ENCODE measurements at regions not wholly inside any gene's neighbourhood (a gene's known extent, or its start where the extent isn't known, plus 50 kb on each side); places are given as distances from the start of the nearest gene placed in this dataset.

- ChIA-PET POLR2A (ENCODE audit: partially characterized antibody) (no interaction called here), CTCF (ENCODE audit: partially characterized antibody) (no interaction called here)
- H3K36me3 Mint-ChIP-seq, result no peaks in the 10 kb centered on the region
- Histone ChIP-seq H3K4me1 (ENCODE audit: insufficient read depth, low read length) (no peaks in the 10 kb centered on the region), H3K9me3 (ENCODE audit: control insufficient read depth in 1 of 2, low read length in 2 of 2) (no peaks in the 10 kb centered on the region), H3K27ac (ENCODE audit: low read depth, low read length) (no peak overlapping the region), H3K27me3 (ENCODE audit: insufficient read depth, low read length) (no peaks in the 10 kb centered on the region), H3K36me3 (ENCODE audit: insufficient read depth, low read length) (no peaks in the 10 kb centered on the region), H3K4me3 (ENCODE audit: low read length in 2 of 2) (no peak overlapping the region)
- H3K27ac Mint-ChIP-seq, result no peak overlapping the region
- H3K9me3 Mint-ChIP-seq, result peaks cover 6 to 27% (median 20%) of the 10 kb centered on the region in 8 donors
- no peak for DNase-seq
- intact Hi-C loops (cut with micrococcal nuclease), result no loop called here
- H3K4me1 Mint-ChIP-seq, result no peaks in the 10 kb centered on the region
- H3K4me3 Mint-ChIP-seq, result no peak overlapping the region
- no peaks in the 10 kb centered on the region for H3K27me3 Mint-ChIP-seq
Measured at GRCh38 chr21:28196981-28197380, 795.7 kb downstream of the LTN1 start.

GRCh38 chr21:28193189-28193588 lies 799.5 kb downstream of the LTN1 start:
- Mint-ChIP-seq H3K9me3 (peaks cover 6 to 27% (median 20%) of the 10 kb centered on the region in 8 donors), H3K36me3 (no peaks in the 10 kb centered on the region), H3K4me1 (no peaks in the 10 kb centered on the region), H3K4me3 (no peak overlapping the region), H3K27me3 (no peaks in the 10 kb centered on the region), H3K27ac (no peak overlapping the region)
- POLR2A ChIA-PET (ENCODE audit: partially characterized antibody), result no interaction called here
- Histone ChIP-seq H3K27me3 (ENCODE audit: insufficient read depth, low read length) (no peaks in the 10 kb centered on the region), H3K27ac (ENCODE audit: low read depth, low read length) (no peak overlapping the region), H3K4me1 (ENCODE audit: insufficient read depth, low read length) (no peaks in the 10 kb centered on the region), H3K9me3 (ENCODE audit: control insufficient read depth in 1 of 2, low read length in 2 of 2) (no peaks in the 10 kb centered on the region), H3K36me3 (ENCODE audit: insufficient read depth, low read length) (no peaks in the 10 kb centered on the region), H3K4me3 (ENCODE audit: low read length in 2 of 2) (no peak overlapping the region)
- no peak for DNase-seq
- intact Hi-C loops (cut with micrococcal nuclease), result no loop called here
- CTCF ChIA-PET (ENCODE audit: partially characterized antibody), result no interaction called here

GRCh38 chr21:28186604-28187003 lies 806.1 kb downstream of the LTN1 start:
- no peaks in the 10 kb centered on the region for H3K36me3 ChIP-seq (ENCODE audit: insufficient read depth, low read length)
- POLR2A ChIA-PET (ENCODE audit: partially characterized antibody), result no interaction called here
- CTCF ChIA-PET (ENCODE audit: partially characterized antibody), result no interaction called here
- H3K27me3 ChIP-seq (ENCODE audit: insufficient read depth, low read length), result no peaks in the 10 kb centered on the region
- H3K4me1 ChIP-seq (ENCODE audit: insufficient read depth, low read length), result no peaks in the 10 kb centered on the region
- Mint-ChIP-seq H3K9me3 (peaks cover 0 to 10% (median 3%) of the 10 kb centered on the region in 8 donors), H3K4me3 (no peak overlapping the region), H3K36me3 (no peaks in the 10 kb centered on the region), H3K4me1 (no peaks in the 10 kb centered on the region), H3K27me3 (no peaks in the 10 kb centered on the region), H3K27ac (peak overlapping the region in 1 of 7 donors; percentile 68)
- intact Hi-C loops (cut with micrococcal nuclease), result no loop called here
- no peak overlapping the region for H3K27ac ChIP-seq (ENCODE audit: low read depth, low read length)
- H3K9me3 ChIP-seq (ENCODE audit: control insufficient read depth in 1 of 2, low read length in 2 of 2), result no peaks in the 10 kb centered on the region
- H3K4me3 ChIP-seq (ENCODE audit: low read length in 2 of 2), result no peak overlapping the region
- DNase-seq, result no peak

- no peaks in the 10 kb centered on the region for H3K27me3 ChIP-seq (ENCODE audit: insufficient read depth, low read length)
- no peaks in the 10 kb centered on the region for H3K27me3 Mint-ChIP-seq
- H3K36me3 ChIP-seq (ENCODE audit: insufficient read depth, low read length), result no peaks in the 10 kb centered on the region
- no peaks in the 10 kb centered on the region for H3K4me1 Mint-ChIP-seq
- no peak overlapping the region for H3K27ac ChIP-seq (ENCODE audit: low read depth, low read length)
- H3K9me3 ChIP-seq (ENCODE audit: control insufficient read depth in 1 of 2, low read length in 2 of 2), result no peaks in the 10 kb centered on the region
- no peak overlapping the region for H3K27ac Mint-ChIP-seq
- no peaks in the 10 kb centered on the region for H3K4me1 ChIP-seq (ENCODE audit: insufficient read depth, low read length)
- DNase-seq, result no peak
- no peak overlapping the region for H3K4me3 ChIP-seq (ENCODE audit: low read length in 2 of 2)
- H3K9me3 Mint-ChIP-seq, result peaks cover 0 to 9% (median under 1%) of the 10 kb centered on the region in 8 donors
- intact Hi-C loops (cut with micrococcal nuclease), result no loop called here
- H3K4me3 Mint-ChIP-seq, result peak overlapping the region in 1 of 8 donors; percentile 50
- H3K36me3 Mint-ChIP-seq, result no peaks in the 10 kb centered on the region
- ChIA-PET CTCF (ENCODE audit: partially characterized antibody) (no interaction called here), POLR2A (ENCODE audit: partially characterized antibody) (no interaction called here)
Measured at GRCh38 chr21:28181730-28182129, 810.9 kb downstream of the LTN1 start.

- intact Hi-C loops (cut with micrococcal nuclease), result no loop called here
- Histone ChIP-seq H3K27ac (ENCODE audit: low read depth, low read length) (no peak overlapping the region), H3K4me1 (ENCODE audit: insufficient read depth, low read length) (no peaks in the 10 kb centered on the region), H3K27me3 (ENCODE audit: insufficient read depth, low read length) (no peaks in the 10 kb centered on the region), H3K36me3 (ENCODE audit: insufficient read depth, low read length) (no peaks in the 10 kb centered on the region), H3K4me3 (ENCODE audit: low read length in 2 of 2) (no peak overlapping the region), H3K9me3 (ENCODE audit: control insufficient read depth in 1 of 2, low read length in 2 of 2) (no peaks in the 10 kb centered on the region)
- H3K36me3 Mint-ChIP-seq, result no peaks in the 10 kb centered on the region
- H3K9me3 Mint-ChIP-seq, result peaks cover 0 to 11% (median 2%) of the 10 kb centered on the region in 8 donors
- ChIA-PET POLR2A (ENCODE audit: partially characterized antibody) (no interaction called here), CTCF (ENCODE audit: partially characterized antibody) (no interaction called here)
- no peaks in the 10 kb centered on the region for H3K27me3 Mint-ChIP-seq
- no peak for DNase-seq
- H3K4me1 Mint-ChIP-seq, result no peaks in the 10 kb centered on the region
- H3K27ac Mint-ChIP-seq, result no peak overlapping the region
- no peak overlapping the region for H3K4me3 Mint-ChIP-seq
Measured at GRCh38 chr21:28179136-28179535, 813.5 kb downstream of the LTN1 start.

- ChIA-PET POLR2A (ENCODE audit: partially characterized antibody) (no interaction called here), CTCF (ENCODE audit: partially characterized antibody) (no interaction called here)
- Mint-ChIP-seq H3K27me3 (no peaks in the 10 kb centered on the region), H3K27ac (no peak overlapping the region), H3K4me3 (no peak overlapping the region), H3K36me3 (no peaks in the 10 kb centered on the region), H3K4me1 (no peaks in the 10 kb centered on the region), H3K9me3 (peaks cover 0 to 11% (median 2%) of the 10 kb centered on the region in 8 donors)
- no peaks in the 10 kb centered on the region for H3K4me1 ChIP-seq (ENCODE audit: insufficient read depth, low read length)
- no peak overlapping the region for H3K27ac ChIP-seq (ENCODE audit: low read depth, low read length)
- H3K4me3 ChIP-seq (ENCODE audit: low read length in 2 of 2), result no peak overlapping the region
- H3K36me3 ChIP-seq (ENCODE audit: insufficient read depth, low read length), result no peaks in the 10 kb centered on the region
- DNase-seq, result no peak
- no peaks in the 10 kb centered on the region for H3K9me3 ChIP-seq (ENCODE audit: control insufficient read depth in 1 of 2, low read length in 2 of 2)
- intact Hi-C loops (cut with micrococcal nuclease), result no loop called here
- H3K27me3 ChIP-seq (ENCODE audit: insufficient read depth, low read length), result no peaks in the 10 kb centered on the region
Measured at GRCh38 chr21:28177124-28177523, 815.6 kb downstream of the LTN1 start.

- Histone ChIP-seq H3K27ac (ENCODE audit: low read depth, low read length) (no peak overlapping the region), H3K36me3 (ENCODE audit: insufficient read depth, low read length) (no peaks in the 10 kb centered on the region), H3K27me3 (ENCODE audit: insufficient read depth, low read length) (no peaks in the 10 kb centered on the region), H3K9me3 (ENCODE audit: control insufficient read depth in 1 of 2, low read length in 2 of 2) (no peaks in the 10 kb centered on the region), H3K4me1 (ENCODE audit: insufficient read depth, low read length) (no peaks in the 10 kb centered on the region), H3K4me3 (ENCODE audit: low read length in 2 of 2) (no peak overlapping the region)
- Mint-ChIP-seq H3K4me3 (no peak overlapping the region), H3K9me3 (peaks cover 0 to 4% (median under 1%) of the 10 kb centered on the region in 8 donors), H3K36me3 (no peaks in the 10 kb centered on the region), H3K27ac (no peak overlapping the region), H3K4me1 (no peaks in the 10 kb centered on the region), H3K27me3 (no peaks in the 10 kb centered on the region)
- intact Hi-C loops (cut with micrococcal nuclease), result no loop called here
- ChIA-PET POLR2A (ENCODE audit: partially characterized antibody) (no interaction called here), CTCF (ENCODE audit: partially characterized antibody) (no interaction called here)
- no peak for DNase-seq
Measured at GRCh38 chr21:28174701-28175100, 818.0 kb downstream of the LTN1 start.

- Mint-ChIP-seq H3K4me3 (no peak overlapping the region), H3K27ac (no peak overlapping the region), H3K27me3 (no peaks in the 10 kb centered on the region), H3K36me3 (no peaks in the 10 kb centered on the region), H3K9me3 (peaks cover 0 to 4% (median 0%) of the 10 kb centered on the region in 8 donors), H3K4me1 (no peaks in the 10 kb centered on the region)
- Histone ChIP-seq H3K27ac (ENCODE audit: low read depth, low read length) (no peak overlapping the region), H3K4me1 (ENCODE audit: insufficient read depth, low read length) (no peaks in the 10 kb centered on the region), H3K4me3 (ENCODE audit: low read length in 2 of 2) (no peak overlapping the region), H3K36me3 (ENCODE audit: insufficient read depth, low read length) (no peaks in the 10 kb centered on the region), H3K9me3 (ENCODE audit: control insufficient read depth in 1 of 2, low read length in 2 of 2) (no peaks in the 10 kb centered on the region), H3K27me3 (ENCODE audit: insufficient read depth, low read length) (no peaks in the 10 kb centered on the region)
- ChIA-PET POLR2A (ENCODE audit: partially characterized antibody) (no interaction called here), CTCF (ENCODE audit: partially characterized antibody) (no interaction called here)
- no peak for DNase-seq
- intact Hi-C loops (cut with micrococcal nuclease), result no loop called here
Measured at GRCh38 chr21:28174006-28174405, 818.7 kb downstream of the LTN1 start.

Measured in CD4-positive, alpha-beta memory T cell (primary cell).